ENCODE measurements at regions not wholly inside any gene's neighbourhood (a gene's known extent, or its start where the extent isn't known, plus 50 kb on each side); places are given as distances from the start of the nearest gene placed in this dataset.

DNA sequence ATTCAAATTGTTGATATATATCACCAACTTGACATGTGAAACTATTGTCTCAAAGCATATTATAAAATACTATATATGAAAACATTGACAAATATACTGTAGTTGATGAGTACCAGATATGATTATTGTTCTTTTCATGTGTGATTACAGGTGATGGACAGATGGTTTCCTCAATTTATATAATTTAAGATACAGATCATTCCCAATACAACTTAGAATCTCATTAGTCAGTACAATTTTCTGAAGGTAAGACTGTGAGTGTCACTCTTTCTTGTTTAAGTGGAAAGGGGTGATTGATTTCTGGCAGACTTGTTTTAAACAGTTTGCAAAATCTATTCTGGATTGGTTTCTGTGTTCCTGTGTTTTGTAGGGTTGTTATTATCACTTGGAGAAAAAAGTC is 498.8 kb downstream of the IRS2 start:
- TF ChIP-seq OSR2 (tag by site-specific recombination; IDR thresholded peaks at IDR 0.05) (no peak), GLI2 (tag by site-specific recombination; IDR thresholded peaks at IDR 0.05; ENCODE audit: borderline replicate concordance, low read depth) (no peak), TCF7L2 (IDR thresholded peaks at IDR 0.05; ENCODE audit: borderline replicate concordance, low read depth, low read length) (no peak), ZNF221 (tag by site-specific recombination; IDR thresholded peaks at IDR 0.05; ENCODE audit: borderline replicate concordance) (no peak), ZNF121 (tag by site-specific recombination; IDR thresholded peaks at IDR 0.05) (no peak)
- TF ChIP-seq, protein P1, sequence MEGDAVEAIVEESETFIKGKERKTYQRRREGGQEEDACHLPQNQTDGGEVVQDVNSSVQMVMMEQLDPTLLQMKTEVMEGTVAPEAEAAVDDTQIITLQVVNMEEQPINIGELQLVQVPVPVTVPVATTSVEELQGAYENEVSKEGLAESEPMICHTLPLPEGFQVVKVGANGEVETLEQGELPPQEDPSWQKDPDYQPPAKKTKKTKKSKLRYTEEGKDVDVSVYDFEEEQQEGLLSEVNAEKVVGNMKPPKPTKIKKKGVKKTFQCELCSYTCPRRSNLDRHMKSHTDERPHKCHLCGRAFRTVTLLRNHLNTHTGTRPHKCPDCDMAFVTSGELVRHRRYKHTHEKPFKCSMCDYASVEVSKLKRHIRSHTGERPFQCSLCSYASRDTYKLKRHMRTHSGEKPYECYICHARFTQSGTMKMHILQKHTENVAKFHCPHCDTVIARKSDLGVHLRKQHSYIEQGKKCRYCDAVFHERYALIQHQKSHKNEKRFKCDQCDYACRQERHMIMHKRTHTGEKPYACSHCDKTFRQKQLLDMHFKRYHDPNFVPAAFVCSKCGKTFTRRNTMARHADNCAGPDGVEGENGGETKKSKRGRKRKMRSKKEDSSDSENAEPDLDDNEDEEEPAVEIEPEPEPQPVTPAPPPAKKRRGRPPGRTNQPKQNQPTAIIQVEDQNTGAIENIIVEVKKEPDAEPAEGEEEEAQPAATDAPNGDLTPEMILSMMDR (tag by site-specific recombination; IDR thresholded peaks at IDR 0.05): no peak
- TF ChIP-seq, protein P2, sequence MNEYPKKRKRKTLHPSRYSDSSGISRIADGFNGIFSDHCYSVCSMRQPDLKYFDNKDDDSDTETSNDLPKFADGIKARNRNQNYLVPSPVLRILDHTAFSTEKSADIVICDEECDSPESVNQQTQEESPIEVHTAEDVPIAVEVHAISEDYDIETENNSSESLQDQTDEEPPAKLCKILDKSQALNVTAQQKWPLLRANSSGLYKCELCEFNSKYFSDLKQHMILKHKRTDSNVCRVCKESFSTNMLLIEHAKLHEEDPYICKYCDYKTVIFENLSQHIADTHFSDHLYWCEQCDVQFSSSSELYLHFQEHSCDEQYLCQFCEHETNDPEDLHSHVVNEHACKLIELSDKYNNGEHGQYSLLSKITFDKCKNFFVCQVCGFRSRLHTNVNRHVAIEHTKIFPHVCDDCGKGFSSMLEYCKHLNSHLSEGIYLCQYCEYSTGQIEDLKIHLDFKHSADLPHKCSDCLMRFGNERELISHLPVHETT (tag by site-specific recombination; IDR thresholded peaks at IDR 0.05): no peak
